Right hindlimb (tissue), 1 donor: ENCODE measurements at regions not wholly inside any gene's neighbourhood (a gene's known extent, or its start where the extent isn't known, plus 50 kb on each side); places are given as distances from the start of the nearest gene placed in this dataset.
"Not testable (repeated sequence)": the region's sequence is repeated elsewhere in the genome, so short reads cannot be mapped to it uniquely, and the experiment has no call there.

Experiments
- DNase-seq: peaks from one replicate; pipeline ENCODE4 v3.0.0-alpha.2; 2018

- DNase-seq, result no peak
Measured at GRCh38 chr22:47504962-47505361, 742.5 kb downstream of the TBC1D22A start.

- DNase-seq, result no peak
Measured at GRCh38 chr22:47498969-47499495, 736.6 kb downstream of the TBC1D22A start.

- no peak for DNase-seq
Measured at GRCh38 chr22:47497666-47498065, 735.2 kb downstream of the TBC1D22A start.

GRCh38 chr22:47495110-47495509, 732.7 kb downstream of the TBC1D22A start:
- no peak for DNase-seq

- not testable (repeated sequence) for DNase-seq
Measured at GRCh38 chr22:47488131-47488530, 725.7 kb downstream of the TBC1D22A start.

- DNase-seq, result no peak
Measured at GRCh38 chr22:47486569-47487312, 724.3 kb downstream of the TBC1D22A start.

GRCh38 chr22:47484960-47485569, 722.6 kb downstream of the TBC1D22A start:
- no peak for DNase-seq

- DNase-seq, result no peak
Measured at GRCh38 chr22:47476231-47476630, 713.8 kb downstream of the TBC1D22A start.

GRCh38 chr22:47474895-47475294, 712.4 kb downstream of the TBC1D22A start:
- DNase-seq, result no peak

- no peak for DNase-seq
Measured at GRCh38 chr22:47474464-47474863, 712.0 kb downstream of the TBC1D22A start.

GRCh38 chr22:47472636-47473035, 710.2 kb downstream of the TBC1D22A start:
- no peak for DNase-seq

GRCh38 chr22:47471406-47471805, 709.0 kb downstream of the TBC1D22A start:
- DNase-seq, result no peak

GRCh38 chr22:47465809-47466208, 703.4 kb downstream of the TBC1D22A start:
- no peak for DNase-seq

GRCh38 chr22:47465222-47465621, 702.8 kb downstream of the TBC1D22A start:
- no peak for DNase-seq

GRCh38 chr22:47463220-47463619, 700.8 kb downstream of the TBC1D22A start:
- no peak for DNase-seq

GRCh38 chr22:47460861-47461260, 698.4 kb downstream of the TBC1D22A start:
- no peak for DNase-seq

GRCh38 chr22:47460176-47460575, 697.7 kb downstream of the TBC1D22A start:
- no peak for DNase-seq

GRCh38 chr22:47458348-47458747, 695.9 kb downstream of the TBC1D22A start:
- DNase-seq, result no peak

- DNase-seq, result no peak
Measured at GRCh38 chr22:47457509-47458300, 695.3 kb downstream of the TBC1D22A start.

GRCh38 chr22:47457021-47457420, 694.6 kb downstream of the TBC1D22A start:
- DNase-seq, result no peak

GRCh38 chr22:47456031-47456430, 693.6 kb downstream of the TBC1D22A start:
- DNase-seq, result no peak

GRCh38 chr22:47453049-47453448, 690.6 kb downstream of the TBC1D22A start:
- DNase-seq, result no peak

- no peak for DNase-seq
Measured at GRCh38 chr22:47452184-47452583, 689.7 kb downstream of the TBC1D22A start.
